ENCODE measurements at regions not wholly inside any gene's neighbourhood (a gene's known extent, or its start where the extent isn't known, plus 50 kb on each side); places are given as distances from the start of the nearest gene placed in this dataset.

DNA sequence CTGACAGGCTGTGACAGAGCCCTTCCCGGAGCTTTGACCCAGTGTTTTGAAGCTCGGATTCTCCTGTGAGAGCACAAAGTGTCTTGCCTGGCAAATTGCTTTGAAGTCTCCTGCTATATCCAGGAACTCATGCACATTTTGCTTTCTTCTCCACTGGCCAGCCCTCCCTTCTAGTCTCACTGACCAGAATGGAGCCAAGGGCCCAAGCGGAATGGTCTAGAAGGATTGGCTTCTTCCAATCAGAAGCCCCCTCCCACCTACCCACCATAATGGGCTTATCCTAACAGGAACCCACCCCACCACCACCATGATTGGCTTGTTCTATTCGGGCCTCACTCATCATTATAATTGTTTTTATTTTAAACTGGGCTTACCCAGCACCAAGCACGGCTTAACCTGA is 130.1 kb downstream of the PXDC1 start:
- no peak for TF ChIP-seq POLR2A (IDR thresholded peaks at IDR 0.05; ENCODE audit: low read length)
- TF ChIP-seq, protein P1, sequence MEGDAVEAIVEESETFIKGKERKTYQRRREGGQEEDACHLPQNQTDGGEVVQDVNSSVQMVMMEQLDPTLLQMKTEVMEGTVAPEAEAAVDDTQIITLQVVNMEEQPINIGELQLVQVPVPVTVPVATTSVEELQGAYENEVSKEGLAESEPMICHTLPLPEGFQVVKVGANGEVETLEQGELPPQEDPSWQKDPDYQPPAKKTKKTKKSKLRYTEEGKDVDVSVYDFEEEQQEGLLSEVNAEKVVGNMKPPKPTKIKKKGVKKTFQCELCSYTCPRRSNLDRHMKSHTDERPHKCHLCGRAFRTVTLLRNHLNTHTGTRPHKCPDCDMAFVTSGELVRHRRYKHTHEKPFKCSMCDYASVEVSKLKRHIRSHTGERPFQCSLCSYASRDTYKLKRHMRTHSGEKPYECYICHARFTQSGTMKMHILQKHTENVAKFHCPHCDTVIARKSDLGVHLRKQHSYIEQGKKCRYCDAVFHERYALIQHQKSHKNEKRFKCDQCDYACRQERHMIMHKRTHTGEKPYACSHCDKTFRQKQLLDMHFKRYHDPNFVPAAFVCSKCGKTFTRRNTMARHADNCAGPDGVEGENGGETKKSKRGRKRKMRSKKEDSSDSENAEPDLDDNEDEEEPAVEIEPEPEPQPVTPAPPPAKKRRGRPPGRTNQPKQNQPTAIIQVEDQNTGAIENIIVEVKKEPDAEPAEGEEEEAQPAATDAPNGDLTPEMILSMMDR (IDR thresholded peaks at IDR 0.05) = no peak
